Activated CD4-positive, alpha-beta T cell treated with anti-CD3 and anti-CD28 coated beads, Interleukin-2, amount 50 U/mL, for 1 hour (primary cell): ENCODE measurements at regions not wholly inside any gene's neighbourhood (a gene's known extent, or its start where the extent isn't known, plus 50 kb on each side); places are given as distances from the start of the nearest gene placed in this dataset.

Source experiments
- DNase-seq: peaks from one replicate; pipeline ENCODE4 v3.0.0-alpha.2; 2020

DNA sequence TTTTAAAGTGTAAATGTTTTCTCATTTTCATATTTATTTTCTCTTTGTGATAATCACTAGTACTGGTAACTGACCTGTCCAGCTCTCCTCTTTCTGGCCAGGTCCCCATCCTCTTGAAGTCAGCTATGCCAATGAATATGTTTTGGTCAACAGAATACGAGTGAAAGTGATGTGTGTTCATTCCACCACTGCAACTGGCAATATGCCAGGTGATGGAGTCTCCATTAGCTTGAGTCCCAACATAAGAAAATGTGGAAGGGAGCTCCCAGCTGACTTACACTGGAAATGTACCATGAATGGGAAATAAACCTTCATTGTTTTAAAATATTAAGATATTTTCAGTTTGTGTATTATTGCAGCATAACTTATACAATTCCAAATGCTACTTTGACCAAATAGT lies 75.8 kb downstream of the CCDC34 start:
- no peak for DNase-seq

DNA sequence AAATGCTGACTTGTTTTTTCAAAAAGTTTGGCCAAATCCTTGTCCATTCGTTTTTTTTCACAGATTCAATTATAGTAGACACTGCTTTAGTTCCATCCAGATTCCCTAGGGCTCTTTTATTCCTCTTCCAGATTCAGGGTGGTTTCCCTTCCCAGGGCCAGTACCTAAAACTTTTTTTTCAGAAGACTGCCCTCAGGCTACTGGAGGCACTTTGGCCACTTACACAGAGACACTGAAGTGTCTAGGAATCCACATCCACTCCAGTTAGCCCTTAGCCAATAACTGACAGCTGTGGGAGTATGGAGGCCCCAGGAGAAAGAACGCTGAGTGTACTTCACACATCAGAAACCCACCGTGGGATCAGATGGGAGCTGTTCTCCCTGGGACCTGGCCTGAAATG lies 77.3 kb downstream of the CCDC34 start:
- no peak for DNase-seq

DNA sequence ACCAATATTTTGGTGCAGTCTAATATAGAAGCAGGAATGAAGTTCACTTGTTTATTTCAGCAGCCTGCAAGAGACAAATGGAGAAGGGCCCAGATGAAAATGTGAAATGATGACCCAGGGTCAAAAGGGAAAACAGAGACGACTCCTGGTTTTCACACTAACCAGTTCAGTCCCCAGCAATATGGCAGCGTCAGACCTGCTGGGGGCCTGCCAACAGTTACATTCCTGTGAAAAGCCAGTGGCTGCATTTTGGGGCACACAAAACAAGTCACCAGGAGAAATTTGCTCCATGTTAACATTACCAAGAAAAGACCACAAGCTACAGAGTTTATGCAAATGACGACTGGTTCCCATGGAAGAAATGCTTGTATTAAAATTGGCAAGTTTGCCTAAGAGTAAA lies 80.2 kb downstream of the CCDC34 start:
- no peak for DNase-seq

DNA sequence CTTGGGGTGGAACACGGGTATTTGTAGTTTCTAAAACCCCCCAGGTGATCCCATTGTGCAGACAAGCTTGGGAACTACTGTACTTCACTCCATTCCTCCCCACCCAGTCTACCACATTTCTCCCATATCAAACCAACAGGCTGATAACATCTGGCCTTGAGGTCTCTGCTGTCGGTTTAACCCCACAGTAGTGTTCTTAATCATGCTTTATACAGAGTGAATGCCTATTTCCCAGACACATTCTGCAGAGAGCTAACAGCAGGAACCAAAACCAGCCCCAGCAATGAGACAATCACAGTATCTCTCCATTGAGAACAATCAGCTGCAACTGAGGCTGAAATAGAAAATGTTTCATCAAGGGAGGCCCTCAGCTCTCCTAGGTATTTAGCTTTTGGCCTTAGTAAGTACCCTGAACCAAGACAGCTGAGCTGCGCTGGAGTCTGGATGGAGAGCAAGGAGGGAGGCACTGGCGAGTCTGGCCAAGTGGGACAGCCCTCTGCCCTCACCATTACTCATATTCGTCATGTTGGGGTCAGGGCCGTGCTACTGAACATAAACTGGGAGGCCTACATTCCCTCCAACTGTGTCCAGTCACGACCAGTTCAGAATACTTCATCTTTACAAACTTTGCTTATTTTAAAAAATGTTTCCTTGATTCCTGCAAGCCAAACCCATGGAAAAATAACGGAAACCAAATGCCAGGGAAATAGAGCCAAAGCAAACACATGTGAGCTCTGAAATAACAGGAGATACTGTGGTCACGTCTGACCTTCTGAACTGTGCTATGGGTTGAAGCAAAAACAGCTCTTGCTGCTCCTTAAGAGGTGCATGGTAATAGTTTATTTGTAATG lies 81.0 kb downstream of the CCDC34 start:
- no peak for DNase-seq

DNA sequence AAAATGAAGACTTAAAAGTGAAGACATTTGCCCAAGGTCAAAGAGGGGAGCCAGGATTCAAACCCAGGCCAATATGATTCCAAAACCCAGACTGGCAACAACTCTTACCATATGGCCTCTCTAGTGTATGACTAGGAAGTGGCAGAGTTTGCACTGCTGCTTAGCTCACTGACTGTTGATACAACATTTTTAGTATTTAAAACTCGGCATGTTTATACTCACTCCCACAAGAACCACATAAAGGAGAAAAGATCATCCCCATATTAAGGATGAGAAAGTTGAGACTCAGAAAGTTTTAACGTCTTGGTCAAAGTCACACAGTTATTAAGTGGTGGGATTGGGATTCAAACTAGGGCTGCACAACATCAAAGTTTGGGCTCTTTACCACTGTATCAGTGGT lies 81.7 kb downstream of the CCDC34 start:
- DNase-seq: no peak

DNA sequence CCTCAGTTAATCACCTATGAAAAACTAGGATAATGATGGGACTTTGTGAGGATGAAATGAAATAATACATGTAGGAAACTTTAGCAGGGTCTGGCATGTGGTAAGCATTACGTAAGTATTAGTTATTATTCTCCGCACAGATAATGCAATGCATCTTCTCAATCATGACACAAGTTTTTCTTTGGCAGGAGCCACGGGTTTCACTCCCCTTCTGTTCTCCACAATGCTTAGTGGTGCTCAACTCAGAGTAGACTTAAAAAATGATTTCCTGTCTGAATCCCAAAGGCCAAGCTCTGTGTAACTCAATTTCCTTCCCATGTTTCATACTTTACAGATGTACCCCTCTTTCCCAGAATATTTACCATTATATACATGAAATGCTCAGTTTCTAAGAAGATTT lies 82.9 kb downstream of the CCDC34 start:
- DNase-seq: no peak

DNA sequence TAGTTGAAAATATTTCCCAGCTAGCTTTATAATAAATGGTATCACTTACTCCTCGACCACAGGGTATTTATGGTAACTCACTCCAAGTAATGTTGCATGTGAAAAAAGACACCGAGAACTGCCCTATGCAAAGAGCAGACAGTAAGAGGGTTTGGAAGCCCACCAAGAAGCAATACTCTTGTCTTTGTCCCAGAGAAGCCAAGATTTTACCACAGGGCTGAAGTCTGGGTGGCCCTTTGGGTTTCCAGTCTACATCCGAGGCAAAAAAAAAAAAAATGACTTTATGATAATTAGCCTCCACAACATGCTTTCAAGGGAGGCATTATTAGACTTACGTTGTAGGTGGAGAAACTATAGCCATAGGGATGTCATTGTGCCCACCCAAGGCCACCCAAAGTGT lies 83.6 kb downstream of the CCDC34 start:
- no peak for DNase-seq

GRCh38 chr11:27277843-27278242 lies 85.2 kb downstream of the CCDC34 start:
- DNase-seq: no peak

- DNase-seq: no peak
Measured at GRCh38 chr11:27276141-27276540, 86.9 kb downstream of the CCDC34 start.

GRCh38 chr11:27274854-27275395 lies 88.1 kb downstream of the CCDC34 start:
- DNase-seq: no peak

DNA sequence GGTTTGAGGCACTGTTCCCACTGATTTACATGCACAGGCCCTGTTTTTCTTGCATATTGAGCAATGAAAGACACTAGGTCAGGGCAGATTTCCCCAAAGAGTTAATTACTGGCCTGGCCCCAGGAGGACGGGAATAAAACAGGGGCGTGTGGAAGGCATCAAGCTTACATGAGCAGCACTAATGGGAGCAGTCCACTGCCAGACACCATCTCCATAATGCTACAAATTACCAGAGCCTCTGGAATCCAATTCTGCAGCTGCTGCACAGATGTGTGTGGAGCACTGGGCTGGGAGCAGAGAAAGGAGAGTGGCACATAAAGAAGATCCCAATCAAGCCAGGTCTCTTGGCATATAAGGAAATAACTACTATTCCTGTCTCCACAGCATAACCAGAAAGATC lies 96.9 kb downstream of the CCDC34 start:
- DNase-seq: no peak

- DNase-seq: no peak
Measured at GRCh38 chr11:27263986-27264385, 99.0 kb downstream of the CCDC34 start.

- no peak for DNase-seq
Measured at GRCh38 chr11:27263046-27263445, 100.0 kb downstream of the CCDC34 start.

- no peak for DNase-seq
Measured at GRCh38 chr11:27255447-27255828, 107.6 kb downstream of the CCDC34 start.

DNA sequence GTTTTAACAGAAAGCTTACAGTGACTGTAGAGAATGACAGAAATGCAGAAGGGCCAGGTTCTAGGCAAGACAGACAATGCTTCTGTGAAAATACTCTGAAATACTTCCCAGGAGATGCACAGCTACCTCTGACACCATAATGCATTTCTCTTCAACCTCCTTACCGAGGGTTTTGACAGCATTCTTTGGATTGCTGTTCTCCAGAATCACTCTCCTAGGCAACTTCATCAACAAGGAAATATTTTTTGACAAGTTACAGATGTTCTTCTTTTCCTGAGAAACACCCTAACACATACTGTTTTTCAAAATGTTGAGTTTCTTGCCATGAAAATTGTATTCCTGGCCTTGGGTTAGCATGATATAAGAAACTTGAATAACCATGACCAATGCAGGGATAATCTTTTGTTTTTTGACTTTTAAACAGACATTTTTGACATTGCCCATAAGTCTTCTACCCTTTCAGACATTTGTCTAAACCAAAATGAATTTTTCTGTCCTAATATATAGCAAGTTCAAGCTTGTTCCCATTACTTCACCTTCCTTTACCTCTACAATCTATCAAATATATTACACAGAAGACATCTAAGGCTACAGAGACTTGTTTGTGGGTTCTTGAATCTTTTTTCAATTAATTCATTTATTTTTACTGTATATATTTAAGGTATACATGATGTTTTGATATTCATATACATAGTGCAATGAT lies 108.1 kb downstream of the CCDC34 start:
- DNase-seq: no peak

DNA sequence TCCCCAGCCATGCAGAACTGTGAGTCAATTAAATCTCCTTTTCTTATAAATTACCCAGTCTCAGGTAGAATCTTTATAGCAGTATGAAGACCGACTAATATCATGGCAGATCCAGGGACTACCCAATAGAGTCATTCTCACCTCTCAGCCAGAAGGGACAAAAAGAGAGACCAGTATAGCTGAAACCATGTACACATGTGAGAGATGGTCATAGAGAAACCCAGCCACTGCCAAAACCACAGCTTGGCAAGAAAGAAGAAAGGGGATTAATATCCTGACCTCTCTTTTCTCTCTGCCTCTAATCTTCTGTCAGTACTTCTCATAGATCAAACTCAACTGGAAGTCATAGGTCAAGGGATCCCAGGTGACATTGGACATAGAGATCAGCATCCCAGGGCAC lies 109.8 kb downstream of the CCDC34 start:
- DNase-seq: no peak

- no peak for DNase-seq
Measured at GRCh38 chr11:27250867-27251665, 111.9 kb downstream of the CCDC34 start.

GRCh38 chr11:27248576-27249509 lies 114.2 kb downstream of the CCDC34 start:
- no peak for DNase-seq

DNA sequence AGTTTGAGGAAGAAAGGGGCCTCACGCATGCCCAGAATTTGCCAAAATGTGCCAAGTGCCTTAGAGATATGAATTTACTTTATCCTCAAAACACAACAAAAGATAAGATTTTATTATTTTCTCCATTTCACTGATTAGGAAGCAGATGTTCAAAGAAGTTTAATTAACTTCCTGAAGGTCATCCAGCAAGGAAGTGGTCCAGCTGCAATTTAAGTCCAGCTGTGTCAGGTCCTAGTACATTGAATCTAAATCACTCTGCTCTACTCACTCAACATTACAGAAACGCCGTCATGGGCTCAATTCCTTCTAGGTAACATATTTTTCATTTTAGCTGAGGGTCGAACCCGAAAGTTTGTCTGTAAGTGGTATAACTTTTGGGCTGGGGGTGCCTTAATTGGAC lies 115.4 kb downstream of the CCDC34 start:
- no peak for DNase-seq

GRCh38 chr11:27246925-27247324 lies 116.1 kb downstream of the CCDC34 start:
- no peak for DNase-seq

DNA sequence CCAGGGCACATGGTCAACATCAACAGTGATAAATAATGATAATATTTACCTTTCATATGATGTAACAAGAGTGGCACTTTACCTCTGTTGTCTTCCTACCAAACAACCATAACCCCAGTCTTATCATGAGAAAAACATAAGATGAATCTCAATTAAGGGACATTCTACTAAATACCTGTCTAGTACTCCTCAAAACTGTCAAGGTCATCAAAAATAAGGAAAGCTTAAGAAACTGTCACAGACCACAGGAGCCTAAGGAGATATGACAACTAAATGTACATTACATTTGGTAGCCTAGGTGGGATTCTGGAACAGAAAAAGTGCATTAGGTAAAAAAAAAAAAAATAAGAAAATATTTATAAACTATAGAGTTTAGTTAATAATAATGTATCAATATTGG lies 118.1 kb downstream of the CCDC34 start:
- no peak for DNase-seq

GRCh38 chr11:27242591-27242990 lies 120.4 kb downstream of the CCDC34 start:
- no peak for DNase-seq
